Brain microvascular endothelial cell (primary cell): ENCODE measurements at regions not wholly inside any gene's neighbourhood (a gene's known extent, or its start where the extent isn't known, plus 50 kb on each side); places are given as distances from the start of the nearest gene placed in this dataset.

ENCODE experiments used
- DNase-seq: peaks from one replicate; pipeline ENCODE4 v3.0.0-alpha.2; 2020
- H3K27ac ChIP-seq: fragments of 250-450 bp; sonication (Bioruptor Pico); 2 replicates; pipeline ENCODE4 v1.5.1; 2020; ENCODE audit warnings: mild to moderate bottlenecking, moderate library complexity
- H3K27me3 ChIP-seq: fragments of 250-450 bp; sonication (Bioruptor Pico); replicated peaks from 2 replicates; pipeline ENCODE4 v1.5.1; 2020; ENCODE audit warnings: mild to moderate bottlenecking
- H3K36me3 ChIP-seq: fragments of 250-450 bp; sonication (Bioruptor Pico); replicated peaks from 2 replicates; pipeline ENCODE4 v1.5.1; 2020; ENCODE audit warnings: mild to moderate bottlenecking
- H3K4me3 ChIP-seq: 2 replicates; pipeline ENCODE4 v1.5.1; 2011; ENCODE audit warnings: low read depth, mild to moderate bottlenecking, control low read depth, low read length, moderate library complexity
- in situ Hi-C: cut with HindIII; loops from 2 replicates; pipeline ENCODE4 v1.10.0; 2017; ENCODE audit warnings: low sequenced_read_pairs, low pct_ligation_motif_present
- TF ChIP-seq, protein P1 (sequence below): IDR thresholded peaks from 2 replicates; pipeline ENCODE4 v1.5.1; 2011; ENCODE audit warnings: low read depth, mild to moderate bottlenecking, moderate library complexity, low read length, control low read depth, inconsistent platforms; ENCODE audit errors: missing control alignments

DNA sequence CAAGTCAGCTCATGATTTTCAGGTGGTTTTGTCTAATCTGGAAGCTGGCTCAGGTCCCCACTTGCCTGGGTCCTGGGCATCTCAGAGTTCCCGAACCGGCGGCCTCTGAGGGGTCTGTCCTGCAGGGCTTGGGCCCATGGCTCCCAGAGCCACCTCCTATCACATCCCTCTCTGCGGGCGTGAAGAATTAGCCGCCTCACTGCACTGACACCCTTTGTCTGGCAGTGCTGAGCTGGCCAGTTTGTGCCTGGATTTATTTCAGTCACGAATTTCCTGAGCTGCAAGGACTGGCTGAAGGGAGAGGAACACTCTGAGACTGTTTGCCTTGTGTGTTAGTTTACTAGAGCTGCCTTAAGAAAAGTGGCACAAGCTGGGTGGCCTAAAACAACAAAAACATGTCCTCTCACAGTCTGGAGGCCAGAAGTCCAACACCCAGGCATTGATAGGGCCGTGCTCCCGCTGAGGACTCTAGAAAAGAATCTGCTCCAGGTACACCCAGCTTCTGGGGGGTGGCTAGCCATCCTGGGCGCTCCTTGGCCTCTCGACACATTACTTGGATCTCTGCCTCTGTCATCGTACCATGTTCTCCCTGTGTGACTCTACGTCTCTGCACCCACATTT lies 217.5 kb upstream of the DYNLRB2 start:
- H3K4me3 ChIP-seq = no peak overlapping the region
- in situ Hi-C loops = no loop called here
- TF ChIP-seq, protein P1, sequence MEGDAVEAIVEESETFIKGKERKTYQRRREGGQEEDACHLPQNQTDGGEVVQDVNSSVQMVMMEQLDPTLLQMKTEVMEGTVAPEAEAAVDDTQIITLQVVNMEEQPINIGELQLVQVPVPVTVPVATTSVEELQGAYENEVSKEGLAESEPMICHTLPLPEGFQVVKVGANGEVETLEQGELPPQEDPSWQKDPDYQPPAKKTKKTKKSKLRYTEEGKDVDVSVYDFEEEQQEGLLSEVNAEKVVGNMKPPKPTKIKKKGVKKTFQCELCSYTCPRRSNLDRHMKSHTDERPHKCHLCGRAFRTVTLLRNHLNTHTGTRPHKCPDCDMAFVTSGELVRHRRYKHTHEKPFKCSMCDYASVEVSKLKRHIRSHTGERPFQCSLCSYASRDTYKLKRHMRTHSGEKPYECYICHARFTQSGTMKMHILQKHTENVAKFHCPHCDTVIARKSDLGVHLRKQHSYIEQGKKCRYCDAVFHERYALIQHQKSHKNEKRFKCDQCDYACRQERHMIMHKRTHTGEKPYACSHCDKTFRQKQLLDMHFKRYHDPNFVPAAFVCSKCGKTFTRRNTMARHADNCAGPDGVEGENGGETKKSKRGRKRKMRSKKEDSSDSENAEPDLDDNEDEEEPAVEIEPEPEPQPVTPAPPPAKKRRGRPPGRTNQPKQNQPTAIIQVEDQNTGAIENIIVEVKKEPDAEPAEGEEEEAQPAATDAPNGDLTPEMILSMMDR = no peak
- DNase-seq = no peak
- no peaks in the 10 kb centered on the region for H3K27me3 ChIP-seq
- no peaks in the 10 kb centered on the region for H3K36me3 ChIP-seq
- no peak overlapping the region for H3K27ac ChIP-seq

DNA sequence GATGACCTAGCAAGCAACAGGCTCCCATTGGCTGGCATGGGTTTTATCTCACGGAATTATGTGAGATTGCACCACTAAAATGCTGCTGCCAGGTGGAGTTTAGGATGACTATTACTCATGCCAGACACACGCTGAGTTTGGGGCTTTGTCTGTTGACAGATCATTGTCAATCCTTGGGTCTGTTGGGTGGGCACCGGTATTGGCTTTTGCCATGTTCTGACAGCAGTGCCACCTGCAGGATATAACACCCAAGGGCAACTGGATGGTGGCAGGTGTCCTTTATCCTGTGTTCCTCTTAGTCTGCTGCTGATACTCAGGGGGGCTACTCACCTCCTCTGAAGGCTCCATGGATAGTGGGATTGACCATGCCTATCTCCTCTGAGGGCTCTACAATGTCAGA lies 221.6 kb upstream of the DYNLRB2 start:
- H3K27me3 ChIP-seq = no peaks in the 10 kb centered on the region
- no peak overlapping the region for H3K27ac ChIP-seq
- no peak for DNase-seq
- TF ChIP-seq, protein P1 = peak; percentile 33
- H3K4me3 ChIP-seq = no peak overlapping the region
- in situ Hi-C loops = no loop called here
- no peaks in the 10 kb centered on the region for H3K36me3 ChIP-seq

DNA sequence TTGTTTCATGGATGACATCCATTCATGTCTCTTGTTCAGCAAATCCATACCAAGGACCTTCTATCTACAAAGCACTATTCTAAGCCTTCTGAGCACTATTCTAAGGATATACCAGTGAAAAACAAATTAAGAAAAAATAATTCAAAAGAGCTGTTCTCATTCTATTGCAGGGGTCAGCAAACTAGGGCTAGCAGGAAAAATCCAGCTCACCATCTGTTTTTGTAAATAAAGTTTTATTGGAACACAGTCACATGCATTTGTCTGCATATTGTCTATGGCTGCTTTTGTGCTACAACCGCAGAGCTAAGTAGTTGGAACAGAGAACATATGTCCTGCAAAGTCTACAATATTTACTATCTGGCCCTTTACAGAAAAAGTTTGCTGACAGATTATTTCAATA lies 222.7 kb upstream of the DYNLRB2 start:
- Histone ChIP-seq H3K27me3 (no peaks in the 10 kb centered on the region), H3K36me3 (no peaks in the 10 kb centered on the region), H3K27ac (no peak overlapping the region), H3K4me3 (no peak overlapping the region)
- no peak for DNase-seq
- TF ChIP-seq, protein P1 = no peak
- in situ Hi-C loops = no loop called here

DNA sequence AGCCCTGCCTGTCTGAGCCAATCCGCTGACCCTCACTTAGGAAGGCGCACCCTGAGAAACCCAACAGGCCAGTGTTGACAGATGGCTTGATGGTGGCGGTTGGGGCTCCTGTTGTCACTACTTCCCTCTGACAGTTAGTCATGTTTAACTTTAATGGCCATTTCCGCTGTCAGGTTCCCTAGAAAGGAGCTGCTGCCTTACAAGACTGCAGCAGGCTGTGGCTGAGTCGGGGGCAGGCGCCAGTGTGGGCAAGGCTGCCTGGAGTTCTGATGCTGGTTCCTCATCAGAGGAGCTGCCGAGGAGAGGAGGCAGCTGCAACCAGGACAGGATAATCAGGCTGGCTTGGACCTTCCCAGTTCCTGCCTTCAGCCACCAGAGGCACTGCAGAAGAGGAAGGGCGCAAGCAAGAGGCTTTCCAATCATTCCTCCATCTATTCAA lies 223.2 kb upstream of the DYNLRB2 start:
- no peak overlapping the region for H3K27ac ChIP-seq
- no peak for DNase-seq

DNA sequence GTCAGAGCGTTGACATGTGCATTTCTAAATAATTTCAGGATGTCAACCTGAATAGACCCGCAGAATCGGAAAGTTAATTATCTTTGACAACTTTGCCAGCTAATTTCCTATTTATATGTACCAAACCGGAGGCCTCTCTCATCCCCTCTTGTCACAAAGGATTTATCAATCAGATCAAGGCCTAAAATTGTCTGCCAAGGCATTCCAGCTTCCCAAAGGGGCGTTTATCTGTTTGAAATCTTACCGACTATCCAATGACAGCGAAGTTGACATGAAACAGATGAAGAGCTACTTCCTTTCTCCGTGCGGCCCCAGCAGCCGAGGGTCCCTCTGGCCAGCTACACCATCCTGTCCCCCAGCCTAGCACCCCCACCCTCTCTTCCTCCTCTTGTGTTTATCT lies 223.7 kb upstream of the DYNLRB2 start:
- H3K27ac ChIP-seq = no peak overlapping the region
- no peak for DNase-seq
- TF ChIP-seq, protein P1 = no peak
- H3K4me3 ChIP-seq = no peak overlapping the region
- H3K27me3 ChIP-seq = no peaks in the 10 kb centered on the region
- H3K36me3 ChIP-seq = no peaks in the 10 kb centered on the region
- in situ Hi-C loops = no loop called here

More for the DNA sequence above, 223.2 kb upstream of the DYNLRB2 start:
- TF ChIP-seq, protein P1 = peak; percentile 66
- Histone ChIP-seq H3K27me3 (no peaks in the 10 kb centered on the region), H3K36me3 (no peaks in the 10 kb centered on the region), H3K4me3 (no peak overlapping the region)
- in situ Hi-C loops = no loop called here

DNA sequence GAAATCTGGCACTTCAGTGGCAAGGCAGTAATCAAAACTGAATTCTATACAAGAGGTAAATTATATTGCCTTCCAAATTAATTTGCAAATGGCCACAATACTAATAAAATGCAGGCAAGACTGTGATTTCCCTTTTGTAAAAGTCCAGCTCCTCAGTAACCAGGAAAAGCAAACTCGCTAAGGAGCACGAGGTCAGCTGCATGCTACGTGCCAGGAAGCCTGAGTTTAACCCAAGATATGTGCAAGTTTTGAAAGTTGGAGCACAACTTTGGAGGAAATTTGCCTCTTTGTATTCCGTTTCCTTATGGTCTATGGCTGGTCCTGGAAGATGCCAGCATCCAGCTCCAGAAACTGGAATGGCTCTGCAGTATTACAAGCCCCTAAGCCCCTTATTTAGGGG lies 226.8 kb upstream of the DYNLRB2 start:
- Histone ChIP-seq H3K36me3 (no peaks in the 10 kb centered on the region), H3K27ac (no peak overlapping the region), H3K4me3 (no peak overlapping the region), H3K27me3 (no peaks in the 10 kb centered on the region)
- TF ChIP-seq, protein P1 = no peak
- in situ Hi-C loops = no loop called here
- DNase-seq = no peak
